Glomerular endothelial cell (primary cell): ENCODE measurements at regions not wholly inside any gene's neighbourhood (a gene's known extent, or its start where the extent isn't known, plus 50 kb on each side); places are given as distances from the start of the nearest gene placed in this dataset.
"Not testable (repeated sequence)": the region's sequence is repeated elsewhere in the genome, so short reads cannot be mapped to it uniquely, and the experiment has no call there.

Experiments
- DNase-seq: peaks from one replicate; pipeline ENCODE4 v3.0.0-alpha.2; 2011; ENCODE audit warnings: low read depth, low spot score; ENCODE audit errors: extremely low read depth

GRCh38 chr10:30736685-30737232, 107.2 kb upstream of the LYZL2 start:
- DNase-seq = peak; percentile 87

DNA sequence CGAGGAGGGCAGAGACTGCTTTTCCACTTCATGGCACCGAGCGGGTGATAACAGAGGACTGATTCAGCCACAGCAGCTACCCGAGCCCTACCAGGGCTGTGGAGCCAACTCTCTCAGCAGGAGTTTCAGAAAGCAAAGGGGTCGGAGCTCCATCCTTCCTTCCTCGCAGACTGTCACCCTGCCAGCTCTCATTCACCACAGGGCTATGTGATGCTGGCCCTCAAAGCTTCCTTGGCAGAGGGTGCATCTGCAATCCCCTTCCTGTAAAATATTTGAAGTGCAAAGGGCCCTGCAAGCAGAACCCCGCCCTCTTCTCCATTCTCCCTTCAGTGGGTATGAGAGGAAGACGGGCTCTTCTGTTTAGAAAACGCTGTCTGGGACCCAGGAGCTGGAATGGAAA, 105.3 kb upstream of the LYZL2 start:
- no peak for DNase-seq

DNA sequence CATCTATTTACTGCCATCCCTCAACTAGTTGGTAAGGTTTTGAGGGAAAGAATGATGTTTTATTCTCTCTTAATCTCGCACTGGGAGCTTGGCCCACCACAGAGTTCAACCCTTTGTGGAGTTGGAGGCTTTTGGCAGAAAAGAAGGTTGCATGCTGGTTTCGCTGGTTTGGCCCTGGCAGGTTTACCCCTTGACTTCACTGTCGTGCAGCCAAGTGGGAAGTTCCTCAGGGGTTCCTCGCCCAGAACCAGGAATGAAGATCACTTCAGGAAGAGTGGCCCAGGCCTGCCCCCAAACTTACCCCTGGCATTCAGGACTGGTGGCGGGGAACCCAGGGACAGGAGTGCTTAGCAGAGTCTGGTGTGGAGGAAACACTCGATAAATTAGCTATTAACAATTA, 103.1 kb upstream of the LYZL2 start:
- DNase-seq = no peak

DNA sequence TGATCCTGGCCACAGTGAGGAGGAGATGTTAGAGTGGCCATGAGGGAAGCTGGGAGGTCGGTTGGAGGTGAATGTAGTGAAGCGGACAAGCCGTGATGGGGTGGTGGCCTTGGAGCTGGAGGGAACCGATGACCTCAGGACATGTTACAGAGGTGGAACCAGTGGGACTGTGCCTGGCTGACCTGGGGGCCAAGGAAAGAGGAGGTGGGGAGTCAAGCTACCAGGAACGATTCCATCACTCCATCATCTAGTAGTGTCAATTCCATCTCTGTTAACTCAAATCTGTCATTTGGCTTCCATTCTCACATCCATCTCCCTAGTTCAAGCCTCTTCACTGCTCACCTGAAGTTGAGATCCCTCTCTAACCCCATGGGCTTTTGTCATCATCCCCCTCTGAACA, 102.4 kb upstream of the LYZL2 start:
- no peak for DNase-seq

DNA sequence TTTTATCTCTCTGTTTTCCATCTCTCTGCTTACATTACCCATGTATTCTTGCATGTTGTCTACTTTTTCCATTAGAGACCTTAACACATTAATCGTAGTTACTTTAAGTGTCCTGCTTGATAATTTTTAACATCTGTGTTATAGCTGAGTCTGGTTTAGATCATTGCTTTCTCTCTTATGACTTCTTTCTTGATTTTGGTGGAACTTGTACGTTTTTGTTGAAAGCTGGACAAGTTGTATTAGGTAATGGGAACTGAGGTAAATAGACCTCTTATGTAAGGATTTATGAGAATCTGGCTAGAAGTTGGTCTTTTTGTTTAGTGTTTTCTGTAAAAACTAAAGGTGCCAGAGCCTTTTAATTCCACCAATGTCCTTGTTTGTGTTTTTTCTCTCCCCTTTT, 100.8 kb upstream of the LYZL2 start:
- DNase-seq = no peak

DNA sequence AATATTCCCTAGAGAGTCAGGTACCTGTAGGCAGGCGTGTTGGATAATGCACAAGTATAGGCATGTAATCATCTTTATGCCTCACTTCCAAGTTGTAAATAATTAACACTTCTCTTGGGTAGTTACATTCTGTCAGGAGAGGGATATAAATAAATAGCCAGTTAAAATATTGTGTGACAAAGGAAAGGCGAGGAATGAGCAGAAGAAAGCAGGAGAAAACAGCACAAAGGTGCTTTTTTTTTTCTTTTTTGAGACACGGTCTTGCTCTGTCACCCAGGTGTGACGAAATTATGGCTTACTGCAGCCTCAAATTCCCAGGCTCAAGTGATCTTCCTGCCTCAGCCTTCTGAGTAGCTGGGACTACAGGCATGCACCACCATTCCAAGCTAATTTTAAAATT, 99.2 kb upstream of the LYZL2 start:
- no peak for DNase-seq

DNA sequence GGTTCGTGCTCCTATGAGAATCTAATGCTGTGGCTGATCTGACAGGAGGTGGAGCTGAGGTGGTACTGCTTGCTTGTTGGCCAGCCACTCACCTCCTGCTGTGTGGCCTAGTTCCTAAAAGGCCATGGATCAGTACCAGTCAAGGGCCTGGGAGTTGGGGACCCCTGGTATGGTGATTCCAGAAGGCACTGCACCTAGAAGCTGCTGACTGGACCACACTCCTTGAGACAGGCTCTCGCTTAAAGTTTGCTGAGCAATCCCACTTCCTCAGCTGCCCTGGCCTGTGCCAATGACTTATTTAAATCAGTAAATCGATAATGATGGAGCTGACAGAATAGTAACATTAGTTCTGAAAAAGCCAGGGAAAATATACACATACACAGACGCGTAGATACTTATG, 98.6 kb upstream of the LYZL2 start:
- DNase-seq = no peak

DNA sequence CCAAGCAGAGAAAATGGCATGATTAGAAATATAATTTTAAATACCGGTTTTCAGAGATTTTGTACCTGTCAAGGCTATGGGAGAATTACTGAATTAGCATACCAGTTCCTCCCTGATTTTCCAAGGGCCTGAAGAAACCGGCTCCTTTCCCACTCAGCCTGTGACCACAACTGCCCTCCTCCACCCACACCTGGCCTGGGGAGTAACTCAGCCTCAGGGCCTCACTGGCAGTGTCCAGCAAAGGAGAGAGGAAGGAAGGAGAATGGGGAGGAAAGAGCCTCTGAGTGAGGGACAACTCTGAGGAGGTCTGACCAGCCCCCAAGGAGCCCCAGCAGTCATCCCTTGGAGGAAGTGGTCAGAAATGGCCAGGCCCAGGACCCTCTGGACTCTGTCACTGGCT, 98.0 kb upstream of the LYZL2 start:
- no peak for DNase-seq

DNA sequence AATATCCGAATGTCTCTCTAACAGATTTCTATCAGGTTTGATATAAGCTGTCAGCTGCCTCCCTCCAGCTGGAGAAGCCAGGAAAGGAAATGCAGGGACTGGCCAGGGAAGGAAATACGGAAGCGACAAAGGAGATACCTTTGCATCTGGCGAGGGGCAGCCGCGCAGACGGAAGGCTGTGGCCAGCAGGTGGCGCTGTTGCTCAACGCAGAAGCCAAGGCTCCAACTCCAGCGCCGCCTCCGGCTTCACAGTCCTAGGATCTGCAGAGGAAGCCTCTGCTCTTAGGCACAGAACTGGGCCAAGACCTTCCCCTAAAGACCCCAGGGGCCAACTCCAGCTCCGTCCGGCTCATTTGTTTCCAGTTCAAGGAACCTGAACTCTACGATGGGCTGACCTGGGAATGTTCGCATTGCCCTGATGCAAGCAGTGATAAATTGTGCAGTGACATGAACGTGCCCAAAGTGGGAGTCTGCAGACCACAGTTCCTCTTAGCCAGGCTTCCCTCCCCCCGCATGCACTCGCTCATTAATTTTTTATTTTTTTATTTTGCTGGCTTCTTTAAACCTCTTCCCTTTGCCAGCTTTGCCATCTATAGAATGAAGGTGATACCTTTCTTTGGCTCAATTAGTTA, 97.3 kb upstream of the LYZL2 start:
- peak; percentile 31 for DNase-seq

GRCh38 chr10:30725661-30726060, 96.1 kb upstream of the LYZL2 start:
- DNase-seq = no peak

DNA sequence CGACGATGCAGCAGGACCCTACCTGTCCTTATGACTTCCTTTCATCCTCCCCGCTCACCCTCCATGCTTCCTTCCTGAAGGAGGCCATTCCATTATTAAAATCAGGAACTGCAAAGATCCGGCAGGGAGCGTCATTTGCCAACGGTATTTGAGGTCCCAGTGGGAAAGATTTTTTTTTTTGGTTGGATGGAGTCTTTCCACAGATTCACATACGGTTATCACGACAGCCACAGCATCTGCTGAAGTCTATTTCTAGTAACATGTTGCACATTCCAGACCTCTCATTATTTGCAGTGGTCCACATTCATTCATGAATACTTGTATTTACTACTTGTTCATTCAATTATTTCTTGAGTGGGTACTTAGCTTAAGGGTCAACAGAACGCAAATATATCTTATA, 94.7 kb upstream of the LYZL2 start:
- no peak for DNase-seq

- DNase-seq = no peak
These were observed 93.5 kb upstream of the LYZL2 start for GRCh38 chr10:30722956-30723620.

- no peak for DNase-seq
These were observed 90.3 kb upstream of the LYZL2 start for GRCh38 chr10:30719832-30720231.

DNA sequence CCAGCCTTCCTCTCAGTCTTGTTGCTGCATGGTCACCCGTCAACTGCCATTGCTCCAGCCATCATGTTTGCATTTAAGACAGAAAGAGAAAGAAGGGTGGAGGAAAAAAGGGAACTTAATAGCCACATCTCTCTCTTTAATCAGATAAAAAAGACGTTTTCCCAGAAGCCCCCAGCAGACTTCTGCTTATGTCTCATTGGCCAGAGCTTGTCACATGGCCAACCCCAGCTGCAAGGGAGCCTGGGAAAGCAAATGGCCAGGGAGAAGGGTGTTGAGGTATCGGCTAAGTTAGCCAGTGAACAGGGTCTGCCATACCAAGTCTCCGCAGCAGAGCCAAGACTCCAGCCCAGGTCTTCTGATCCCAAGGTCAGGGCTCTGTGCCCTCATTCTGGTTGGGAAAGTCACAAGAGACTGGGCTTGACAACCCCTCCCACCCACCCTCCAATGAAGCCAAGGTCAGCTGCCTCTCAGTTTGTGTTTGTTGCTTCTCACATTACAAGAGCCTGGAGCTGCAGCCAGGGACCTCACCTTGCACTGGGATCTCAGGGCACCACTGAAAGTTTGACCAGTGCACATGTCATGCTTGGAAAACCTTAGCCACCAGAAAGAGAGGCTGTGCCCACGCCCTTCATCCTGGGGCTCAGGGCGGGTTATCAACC, 80.3 kb upstream of the LYZL2 start:
- no peak for DNase-seq

GRCh38 chr10:30709229-30709628, 79.7 kb upstream of the LYZL2 start:
- DNase-seq = no peak

- no peak for DNase-seq
These were observed 78.7 kb upstream of the LYZL2 start for GRCh38 chr10:30708234-30708633.

DNA sequence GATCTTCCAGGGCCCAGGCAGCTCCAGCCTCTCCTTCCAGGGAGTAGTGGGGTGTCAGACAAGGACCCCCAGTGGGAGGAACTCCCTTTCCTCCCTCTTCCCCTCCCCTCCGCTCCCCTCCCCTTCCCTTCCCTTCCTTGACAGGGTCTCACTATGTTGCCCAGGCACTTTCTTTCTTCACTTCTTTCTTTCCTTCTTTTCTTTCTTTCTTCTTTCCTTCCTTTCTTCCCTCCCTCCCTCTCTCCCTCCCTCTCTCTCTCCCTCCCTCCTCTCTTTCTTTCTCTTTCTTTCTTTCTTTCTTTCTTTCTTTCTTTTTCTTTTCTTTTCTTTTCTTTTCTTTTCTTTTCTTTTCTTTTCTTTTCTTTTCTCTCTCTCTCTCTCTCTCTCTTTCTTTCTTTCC, 76.6 kb upstream of the LYZL2 start:
- DNase-seq = not testable (repeated sequence)

DNA sequence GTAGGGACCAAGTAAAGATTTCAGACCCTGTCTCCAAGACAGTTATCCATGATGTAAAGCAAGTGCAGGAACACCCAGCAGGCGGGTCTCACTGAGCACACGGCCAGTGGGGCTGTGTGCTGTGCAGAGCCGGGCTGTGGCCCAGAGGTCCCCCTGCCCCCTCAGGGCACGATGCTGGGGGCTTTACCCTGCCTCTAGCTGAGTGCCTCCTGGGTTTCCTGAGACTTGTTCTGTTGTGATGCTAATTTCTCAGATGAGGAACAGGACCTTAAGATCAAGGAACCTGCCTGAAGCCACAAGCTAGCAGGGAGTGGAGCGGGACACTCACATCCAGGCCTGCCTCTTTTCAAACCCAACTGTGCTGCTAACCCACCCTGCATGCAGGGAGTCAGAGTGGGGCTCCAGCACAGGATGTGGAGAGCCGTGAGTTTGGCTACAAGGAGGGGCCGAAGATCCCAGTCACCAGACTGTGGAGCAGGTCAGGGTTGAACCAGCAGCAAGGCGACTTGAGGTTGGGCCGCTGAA, 76.1 kb upstream of the LYZL2 start:
- no peak for DNase-seq

DNA sequence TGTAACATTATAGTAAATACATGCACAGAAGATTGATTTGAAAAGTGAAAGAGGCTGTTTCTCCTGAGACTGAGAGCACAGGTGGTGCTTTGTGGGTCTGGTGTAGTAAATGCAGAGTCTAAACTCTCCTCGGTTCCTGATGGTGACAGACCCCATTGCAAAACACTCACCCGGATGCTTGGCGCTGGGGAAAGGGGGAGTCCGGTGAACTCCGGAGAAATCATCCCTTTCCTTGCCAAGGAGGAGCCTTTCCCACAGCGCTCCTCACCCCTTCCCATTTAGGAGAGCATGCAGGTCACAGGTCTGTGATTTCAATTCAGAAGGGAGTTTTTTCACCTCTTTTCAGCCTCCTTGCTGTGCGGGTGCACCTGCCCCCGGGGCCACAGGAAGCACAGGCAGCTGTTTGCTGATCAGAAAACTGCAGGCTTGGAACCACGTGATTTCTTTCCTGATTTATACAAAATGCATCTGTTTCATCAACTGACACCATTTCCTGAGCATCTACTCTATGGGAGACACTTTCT, 75.6 kb upstream of the LYZL2 start:
- DNase-seq = no peak

DNA sequence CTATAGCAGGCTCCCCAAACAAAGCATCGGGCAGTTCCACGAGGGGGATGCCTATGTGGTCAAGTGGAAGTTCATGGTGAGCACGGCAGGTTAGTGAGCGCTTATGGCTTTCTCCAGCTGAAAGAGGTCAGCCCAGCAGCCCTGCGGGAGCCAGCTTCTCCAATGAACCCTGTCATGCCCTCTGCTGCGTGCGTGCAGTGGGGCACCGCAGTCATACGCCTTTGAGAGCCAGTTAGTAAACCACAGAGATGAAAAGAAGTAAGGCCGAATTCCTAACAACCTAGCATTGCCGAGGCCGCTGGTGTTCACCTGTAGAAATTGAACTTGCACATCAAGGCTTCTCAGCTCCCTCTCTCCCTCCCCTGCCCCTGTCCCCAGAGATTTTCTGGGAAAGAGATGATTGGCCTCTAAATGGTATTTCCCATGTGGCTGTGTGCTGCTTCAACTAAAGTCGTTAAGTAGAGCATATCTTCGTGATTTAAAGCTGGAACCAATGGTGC, 75.1 kb upstream of the LYZL2 start:
- DNase-seq = not testable (repeated sequence)

- DNase-seq = no peak
These were observed 74.6 kb upstream of the LYZL2 start for GRCh38 chr10:30704026-30704600.
